H1 (cell line): ENCODE measurements at regions not wholly inside any gene's neighbourhood (a gene's known extent, or its start where the extent isn't known, plus 50 kb on each side); places are given as distances from the start of the nearest gene placed in this dataset.

Experiments used
- CTCF ChIA-PET: fragments of 300-600 bp; sonication (Branson Sonifier 250); formaldehyde crosslinking; loops from one replicate; lab custom pipeline; 2021; ENCODE audit not compliant: partially characterized antibody; lab: Charles Lee
- POLR2A ChIA-PET: fragments of 300-600 bp; sonication (Branson Sonifier 250); formaldehyde crosslinking; loops from one replicate; lab custom pipeline; 2021; ENCODE audit warnings: inconsistent platforms; ENCODE audit not compliant: partially characterized antibody; lab: Charles Lee
- DNase-seq, 2 experiments: peaks; one replicate each; pipeline versions ENCODE4 v3.0.0 to v3.0.0-alpha.2; 2010 to 2022; ENCODE audit warnings: low spot score in 2 of 2, low read depth in 1 of 2, mixed read lengths in 1 of 2
- FAIRE-seq: peaks from 2 replicates; lab custom pipeline; 2011; peaks lifted over from hg19 to GRCh38; lab: Jason Lieb, UNC
- H2AFZ ChIP-seq: 2 replicates; pipeline ENCODE4 v1.8.1; 2012; ENCODE audit warnings: low read length, inconsistent platforms
- H2AK5ac ChIP-seq: 2 replicates; pipeline ENCODE4 v1.6.1; 2013; ENCODE audit warnings: low read depth, low read length
- H2BK120ac ChIP-seq: replicated peaks from 2 replicates; pipeline ENCODE3; 2013; ENCODE audit warnings: low read depth, low read length, inconsistent platforms
- H2BK12ac ChIP-seq: 2 replicates; pipeline ENCODE4 v1.6.1; 2013; ENCODE audit warnings: low read depth, low read length
- H2BK15ac ChIP-seq: 2 replicates; pipeline ENCODE4 v1.6.1; 2013; ENCODE audit warnings: low read length
- H2BK20ac ChIP-seq: 2 replicates; pipeline ENCODE4 v1.6.1; 2013; ENCODE audit warnings: low read length
- H2BK5ac ChIP-seq: 2 replicates; pipeline ENCODE4 v1.6.1; 2013; ENCODE audit warnings: low read depth, low read length
- H3K14ac ChIP-seq: 2 replicates; pipeline ENCODE4 v1.6.1; 2013; ENCODE audit warnings: inconsistent platforms; ENCODE audit not compliant: insufficient read length
- H3K18ac ChIP-seq: 2 replicates; pipeline ENCODE4 v1.6.1; 2013; ENCODE audit warnings: low read length; ENCODE audit errors: extremely low read depth
- H3K23ac ChIP-seq: 2 replicates; pipeline ENCODE4 v1.6.1; 2013; ENCODE audit warnings: inconsistent platforms; ENCODE audit not compliant: insufficient read length
- H3K23me2 ChIP-seq: 2 replicates; pipeline ENCODE4 v1.6.1; 2013; ENCODE audit warnings: low read depth, low read length
- H3K27ac ChIP-seq: 2 replicates; pipeline ENCODE4 v1.6.1; 2011; ENCODE audit warnings: low read depth, low read length, inconsistent platforms
- H3K27me3 ChIP-seq, 4 experiments: replicated peaks in 1 of 4; 1 replicate in 1 of 4; 2 replicates in 3 of 4; pipeline versions ENCODE4 v1.6.1 to v1.8.1; 2011 to 2013; ENCODE audit warnings: low read length in 3 of 4, mild to moderate bottlenecking in 3 of 4, inconsistent platforms in 2 of 4, mixed read lengths in 2 of 4, moderate library complexity in 1 of 4; ENCODE audit not compliant: control insufficient read depth in 3 of 4, insufficient read depth in 3 of 4; ENCODE audit errors: extremely low read depth in 1 of 4
- H3K36me3 ChIP-seq, 4 experiments: 2 replicates each; pipeline versions ENCODE4 v1.6.1 to v1.8.1; 2011 to 2013; ENCODE audit warnings: mild to moderate bottlenecking in 4 of 4, low read length in 3 of 4, moderate library complexity in 2 of 4, control low read depth in 1 of 4, inconsistent platforms in 1 of 4; ENCODE audit not compliant: insufficient read depth in 4 of 4, control insufficient read depth in 2 of 4
- H3K4ac ChIP-seq: replicated peaks from 2 replicates; pipeline ENCODE3; 2013; ENCODE audit warnings: low read length, low read depth, mixed read lengths, inconsistent platforms; ENCODE audit not compliant: insufficient read length
- H3K4me1 ChIP-seq, 4 experiments: replicated peaks in 1 of 4; 1 replicate in 1 of 4; 2 replicates in 3 of 4; pipeline versions ENCODE4 v1.6.1 to v1.8.1; 2011 to 2013; ENCODE audit warnings: low read length in 3 of 4, inconsistent platforms in 2 of 4, mixed read lengths in 1 of 4; ENCODE audit not compliant: insufficient read depth in 4 of 4, control insufficient read depth in 3 of 4
- H3K4me2 ChIP-seq, 2 experiments: 2 replicates each; pipeline versions ENCODE4 v1.6.1 to v1.8.1; 2011 to 2013; ENCODE audit warnings: low read depth in 2 of 2, low read length in 2 of 2, control low read depth in 1 of 2, inconsistent platforms in 1 of 2, mild to moderate bottlenecking in 1 of 2; ENCODE audit not compliant: insufficient read depth in 1 of 2
- H3K4me3 ChIP-seq, 4 experiments: fragments of 200-600, 300-600 bp in 1 of 4; sonication (generic), shearing (Covaris generic), sonication (Bioruptor Twin) in 1 of 4; 2 replicates each; pipeline versions ENCODE4 v1.5.1 to v1.8.1; 2011 to 2016; ENCODE audit warnings: low read length in 4 of 4, low read depth in 3 of 4, control low read depth in 2 of 4, inconsistent platforms in 2 of 4, mild to moderate bottlenecking in 2 of 4, mixed read lengths in 1 of 4, moderate library complexity in 1 of 4; ENCODE audit not compliant: insufficient read depth in 2 of 4; ENCODE audit errors: extremely low read depth in 1 of 4
- H3K56ac ChIP-seq: replicated peaks from 2 replicates; pipeline ENCODE3; 2013; ENCODE audit warnings: low read depth, mild to moderate bottlenecking, mixed read lengths, low read length, inconsistent platforms; ENCODE audit not compliant: insufficient read length
- H3K79me1 ChIP-seq: 2 replicates; pipeline ENCODE4 v1.6.1; 2013; ENCODE audit warnings: low read depth, low read length, control low read depth
- H3K79me2 ChIP-seq, 2 experiments: 2 replicates each; pipeline versions ENCODE4 v1.6.1 to v1.8.1; 2012 to 2013; ENCODE audit warnings: low read length in 2 of 2, mild to moderate bottlenecking in 2 of 2, inconsistent platforms in 1 of 2; ENCODE audit not compliant: insufficient read depth in 2 of 2, control insufficient read depth in 1 of 2
- H3K9ac ChIP-seq, 4 experiments: replicated peaks in 1 of 4; 1 replicate in 1 of 4; 2 replicates in 3 of 4; pipeline versions ENCODE4 v1.6.1 to v1.8.1; 2011 to 2013; ENCODE audit warnings: low read depth in 3 of 4, low read length in 3 of 4, control low read depth in 2 of 4, mild to moderate bottlenecking in 2 of 4, moderate library complexity in 2 of 4, inconsistent platforms in 1 of 4; ENCODE audit errors: extremely low read depth in 1 of 4
- H3K9me3 ChIP-seq, 2 experiments: 2 replicates each; pipeline versions ENCODE4 v1.6.1 to v1.8.1; 2012 to 2013; ENCODE audit warnings: mild to moderate bottlenecking in 2 of 2, moderate library complexity in 2 of 2, control low read depth in 1 of 2, inconsistent platforms in 1 of 2, low read depth in 1 of 2, low read length in 1 of 2, mixed read lengths in 1 of 2; ENCODE audit not compliant: insufficient read depth in 2 of 2
- H4K20me1 ChIP-seq, 2 experiments: replicated peaks in 1 of 2; 2 replicates each; pipeline versions ENCODE3 to v1.8.1; 2011 to 2013; ENCODE audit warnings: inconsistent platforms in 2 of 2, low read length in 2 of 2, mild to moderate bottlenecking in 1 of 2; ENCODE audit not compliant: insufficient read depth in 2 of 2, control insufficient read depth in 1 of 2
- H4K5ac ChIP-seq: 2 replicates; pipeline ENCODE4 v1.6.1; 2013; ENCODE audit warnings: low read length, low read depth, mixed read lengths, inconsistent platforms; ENCODE audit not compliant: insufficient read length
- H4K8ac ChIP-seq: 2 replicates; pipeline ENCODE4 v1.8.0; 2013; ENCODE audit warnings: mild to moderate bottlenecking, moderate library complexity, low read length, inconsistent platforms; ENCODE audit not compliant: insufficient read depth; ENCODE audit errors: extremely low read depth
- H4K91ac ChIP-seq: replicated peaks from 2 replicates; pipeline ENCODE3; 2013; ENCODE audit warnings: low read length, mixed read lengths, inconsistent platforms; ENCODE audit not compliant: insufficient read length
- ATF2 ChIP-seq: IDR thresholded peaks from 2 replicates; pipeline ENCODE4 v1.6.1; 2012; ENCODE audit warnings: low read length, inconsistent platforms
- CREB1 ChIP-seq: IDR thresholded peaks from 2 replicates; pipeline ENCODE4 v1.6.1; 2012; ENCODE audit warnings: inconsistent platforms
- CTCF ChIP-seq, 3 experiments: IDR thresholded peaks; 1 replicate in 2 of 3; 2 replicates in 1 of 3; pipeline versions ENCODE4 v1.5.1 to v1.6.1; 2011; ENCODE audit warnings: low read length in 3 of 3, mild to moderate bottlenecking in 3 of 3, inconsistent platforms in 2 of 3, low read depth in 1 of 3, moderate library complexity in 1 of 3; ENCODE audit not compliant: insufficient read depth in 1 of 3; ENCODE audit errors: control extremely low read depth in 1 of 3
- E2F6 ChIP-seq: IDR thresholded peaks from 2 replicates; pipeline ENCODE4 v1.6.1; 2012; ENCODE audit warnings: inconsistent platforms
- EZH2 ChIP-seq: fragments of 200-600 bp; sonication (generic); IDR thresholded peaks from 2 replicates; pipeline ENCODE4 v1.7.1; 2012; ENCODE audit warnings: low read depth, mild to moderate bottlenecking, moderate library complexity, low read length, inconsistent platforms; ENCODE audit not compliant: severe bottlenecking
- HDAC6 ChIP-seq: IDR thresholded peaks from one replicate; pipeline ENCODE4 v1.7.1; 2012; ENCODE audit warnings: low read depth, mild to moderate bottlenecking, inconsistent platforms, low read length, moderate library complexity
- KDM1A ChIP-seq: fragments of 200-600, 300-600 bp; sonication (generic); IDR thresholded peaks from 2 replicates; pipeline ENCODE4 v1.7.1; 2016; ENCODE audit warnings: mild to moderate bottlenecking, low read length, borderline replicate concordance
- MAFK ChIP-seq: IDR thresholded peaks from 2 replicates; pipeline ENCODE4 v1.6.1; 2012; ENCODE audit warnings: low read depth, mild to moderate bottlenecking, improper control_type of control experiment, low read length
- PHF8 ChIP-seq: fragments of 200-600 bp; sonication (generic); conservative IDR thresholded peaks from 2 replicates; pipeline ENCODE4 v1.7.1; 2012; ENCODE audit warnings: low read depth, mild to moderate bottlenecking, inconsistent platforms, low read length, moderate library complexity
- TBP ChIP-seq: IDR thresholded peaks from 2 replicates; pipeline ENCODE4 v1.6.1; 2011; ENCODE audit warnings: low read depth, low read length, improper control_type of control experiment
- WGBS, 2 experiments: shearing (Covaris generic) in 1 of 2; methylation state at CpG; one replicate each; pipeline versions ENCODE4 v1.1.6 to v1.1.7; 2013 to 2015; ENCODE audit warnings: low lambda C conversion rate in 2 of 2, mixed read lengths in 2 of 2, inconsistent platforms in 1 of 2, low coverage in 1 of 2, missing lambda C conversion rate in 1 of 2; ENCODE audit not compliant: insufficient replicate concordance in 2 of 2, insufficient coverage in 1 of 2, insufficient read length in 1 of 2; ENCODE audit errors: extremely low coverage in 1 of 2, missing lambda C conversion rate in 1 of 2; 5-methylcytosine and 5-hydroxymethylcytosine counted together

GRCh38 chr6:21321076-21321475, 272.5 kb upstream of the SOX4 start:
- DNase-seq (no peak), FAIRE-seq (no peak)
- H3K18ac ChIP-seq, result no peak overlapping the region
- H3K4ac ChIP-seq, result no peak overlapping the region
- no peak overlapping the region for H4K8ac ChIP-seq
- no peaks in the 10 kb centered on the region for H3K36me3 ChIP-seq
- H3K9me3 ChIP-seq, result no peaks in the 10 kb centered on the region
- no peak overlapping the region for H2BK5ac ChIP-seq
- H3K23me2 ChIP-seq, result no peaks in the 10 kb centered on the region
- H2BK120ac ChIP-seq, result no peak overlapping the region
- H3K27me3 ChIP-seq, result no peaks in the 10 kb centered on the region
- H4K91ac ChIP-seq, result no peak overlapping the region
- no peak overlapping the region for H2BK15ac ChIP-seq
- H3K4me1 ChIP-seq, result no peaks in the 10 kb centered on the region
- H2AK5ac ChIP-seq, result no peak overlapping the region
- no peaks in the 10 kb centered on the region; a peak in 1 of 4 replicates for H3K79me2 ChIP-seq
- H3K27ac ChIP-seq, result no peak overlapping the region
- H3K79me1 ChIP-seq, result no peaks in the 10 kb centered on the region
- no peak overlapping the region for H3K23ac ChIP-seq
- H2AFZ ChIP-seq, result no peak overlapping the region
- 90% methylated on average over 6 of the region's 6 CpGs; no CpG with 5 or more reads in 1 of the 2 experiments for WGBS, 2 experiments
- H3K56ac ChIP-seq, result no peak overlapping the region
- no peak overlapping the region for H2BK20ac ChIP-seq
- no peak overlapping the region for H3K4me3 ChIP-seq
- CTCF ChIA-PET, result no interaction called here
- H4K20me1 ChIP-seq, result no peaks in the 10 kb centered on the region
- no peak overlapping the region for H3K14ac ChIP-seq
- no peak overlapping the region for H3K9ac ChIP-seq
- no peak overlapping the region for H4K5ac ChIP-seq
- POLR2A ChIA-PET, result no interaction called here
- no peak overlapping the region for H2BK12ac ChIP-seq
- H3K4me2 ChIP-seq, result no peak overlapping the region
- TF ChIP-seq MAFK (no peak), HDAC6 (no peak), KDM1A (no peak), CTCF (IDR thresholded peaks at IDR 0.05; ENCODE audit: control extremely low read depth in 1 of 3, insufficient read depth in 1 of 3, low read depth in 1 of 3, low read length in 3 of 3) (no peak), CREB1 (no peak), PHF8 (no peak), TBP (no peak), E2F6 (no peak), ATF2 (no peak), EZH2 (no peak)
